GM12891 (cell line): ENCODE measurements at regions not wholly inside any gene's neighbourhood (a gene's known extent, or its start where the extent isn't known, plus 50 kb on each side); places are given as distances from the start of the nearest gene placed in this dataset.
"Not testable (repeated sequence)": the region's sequence is repeated elsewhere in the genome, so short reads cannot be mapped to it uniquely, and the experiment has no call there.

ENCODE experiments used
- DNase-seq: peaks from one replicate; pipeline ENCODE4 v3.0.0; 2011; ENCODE audit warnings: low spot score; ENCODE audit not compliant: insufficient read length
- FAIRE-seq: peaks from 2 replicates; lab custom pipeline; 2011; peaks lifted over from hg19 to GRCh38; lab: Jason Lieb, UNC

- FAIRE-seq, DNase-seq: not testable (repeated sequence)
These were observed 69.9 kb downstream of the TSPY2 start for GRCh38 chrY:6315917-6316316.

GRCh38 chrY:6316419-6316818, 70.4 kb downstream of the TSPY2 start:
- not testable (repeated sequence) for FAIRE-seq, DNase-seq

GRCh38 chrY:6366433-6366832, 120.4 kb downstream of the TSPY2 start:
- DNase-seq, FAIRE-seq: not testable (repeated sequence)

- not testable (repeated sequence) for DNase-seq
- peak; percentile 69 for FAIRE-seq
These were observed 136.6 kb downstream of the TSPY2 start for GRCh38 chrY:6382390-6383165.

- peak; percentile 65 for FAIRE-seq
- not testable (repeated sequence) for DNase-seq
These were observed 142.6 kb downstream of the TSPY2 start for GRCh38 chrY:6388658-6389057.

- not testable (repeated sequence) for DNase-seq, FAIRE-seq
These were observed 143.5 kb downstream of the TSPY2 start for GRCh38 chrY:6389561-6389960.

GRCh38 chrY:6392200-6392599, 146.2 kb downstream of the TSPY2 start:
- not testable (repeated sequence) for DNase-seq, FAIRE-seq

- not testable (repeated sequence) for DNase-seq
- FAIRE-seq = peak; percentile 62
These were observed 147.2 kb downstream of the TSPY2 start for GRCh38 chrY:6393242-6393641.

- not testable (repeated sequence) for DNase-seq
- FAIRE-seq = peak; percentile 93
These were observed 149.0 kb downstream of the TSPY2 start for GRCh38 chrY:6395042-6395441.

GRCh38 chrY:6401871-6402270, 155.8 kb downstream of the TSPY2 start:
- DNase-seq, FAIRE-seq: not testable (repeated sequence)

GRCh38 chrY:6406827-6407226, 160.8 kb downstream of the TSPY2 start:
- FAIRE-seq = peak; percentile 35
- DNase-seq = not testable (repeated sequence)

- FAIRE-seq, DNase-seq: not testable (repeated sequence)
These were observed 173.1 kb downstream of the TSPY2 start for GRCh38 chrY:6419171-6419570.

- peak; percentile 41 for FAIRE-seq
- DNase-seq = not testable (repeated sequence)
These were observed 180.7 kb downstream of the TSPY2 start for GRCh38 chrY:6426701-6427100.

- DNase-seq, FAIRE-seq: not testable (repeated sequence)
These were observed 199.5 kb downstream of the TSPY2 start for GRCh38 chrY:6445529-6445928.

- not testable (repeated sequence) for DNase-seq, FAIRE-seq
These were observed 201.4 kb downstream of the TSPY2 start for GRCh38 chrY:6447408-6447807.

- DNase-seq = not testable (repeated sequence)
- FAIRE-seq = peak; percentile 28
These were observed 222.3 kb downstream of the TSPY2 start for GRCh38 chrY:6468358-6468757.

- not testable (repeated sequence) for FAIRE-seq, DNase-seq
These were observed 225.8 kb downstream of the TSPY2 start for GRCh38 chrY:6471848-6472247.

GRCh38 chrY:6495456-6495855, 249.4 kb downstream of the TSPY2 start:
- not testable (repeated sequence) for DNase-seq, FAIRE-seq

- FAIRE-seq, DNase-seq: not testable (repeated sequence)
These were observed 262.8 kb downstream of the TSPY2 start for GRCh38 chrY:6508842-6509241.

GRCh38 chrY:6520047-6520446, 274.0 kb downstream of the TSPY2 start:
- FAIRE-seq, DNase-seq: not testable (repeated sequence)
